ENCODE measurements at regions not wholly inside any gene's neighbourhood (a gene's known extent, or its start where the extent isn't known, plus 50 kb on each side); places are given as distances from the start of the nearest gene placed in this dataset.

DNA sequence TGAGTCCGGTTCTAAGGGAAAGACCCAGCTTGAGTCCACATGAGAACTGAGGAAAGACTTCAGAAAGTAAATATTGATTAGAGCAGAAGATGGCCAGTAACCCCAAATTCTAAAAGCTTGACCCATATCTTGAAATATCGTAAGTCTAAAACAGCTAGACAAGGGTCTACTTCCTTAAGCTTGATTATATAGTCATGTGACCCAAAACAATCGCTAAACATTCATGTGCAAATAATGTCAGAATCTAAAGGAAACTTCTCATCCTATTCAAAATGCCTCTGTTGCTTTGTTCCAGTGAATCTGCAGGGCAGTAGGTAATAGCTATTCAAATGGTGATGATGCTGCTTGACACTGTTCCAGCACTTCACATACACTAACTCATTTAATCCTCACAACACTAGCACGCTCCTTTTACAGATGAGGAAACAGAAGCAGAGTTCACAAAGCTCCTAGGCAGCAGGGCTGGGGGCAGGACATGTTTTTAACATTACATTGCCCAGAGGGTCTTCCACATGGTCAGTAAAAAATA, 52.6 kb downstream of the TCF20 start:
- DNase-seq: no peak

GRCh38 chr22:42217019-42217751, 53.3 kb downstream of the TCF20 start:
- no peak for DNase-seq

- DNase-seq: no peak
These were observed 55.6 kb downstream of the TCF20 start for GRCh38 chr22:42214633-42215415.

DNA sequence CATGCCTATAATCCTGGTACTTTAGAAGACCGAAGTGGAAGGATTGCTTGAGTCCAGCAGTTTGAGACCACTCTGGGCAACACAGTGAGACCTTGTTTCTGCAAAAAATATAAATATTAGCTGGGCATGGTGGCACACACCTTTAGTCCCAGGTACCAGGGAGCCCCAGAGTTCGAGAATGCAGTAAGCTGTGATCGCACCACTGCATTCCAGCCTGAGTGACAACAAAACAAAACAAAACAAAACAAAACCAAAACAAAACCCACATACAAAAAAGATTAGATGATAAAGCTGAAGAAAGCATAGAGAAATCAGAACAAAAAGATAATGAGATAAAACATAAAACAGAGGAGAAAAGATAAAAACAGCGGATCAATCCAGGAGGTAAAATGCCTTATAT, 62.1 kb downstream of the TCF20 start:
- DNase-seq: no peak

- DNase-seq: no peak
These were observed 62.5 kb downstream of the TCF20 start for GRCh38 chr22:42207918-42208317.

GRCh38 chr22:42203609-42204008, 66.8 kb downstream of the TCF20 start:
- no peak for DNase-seq

DNA sequence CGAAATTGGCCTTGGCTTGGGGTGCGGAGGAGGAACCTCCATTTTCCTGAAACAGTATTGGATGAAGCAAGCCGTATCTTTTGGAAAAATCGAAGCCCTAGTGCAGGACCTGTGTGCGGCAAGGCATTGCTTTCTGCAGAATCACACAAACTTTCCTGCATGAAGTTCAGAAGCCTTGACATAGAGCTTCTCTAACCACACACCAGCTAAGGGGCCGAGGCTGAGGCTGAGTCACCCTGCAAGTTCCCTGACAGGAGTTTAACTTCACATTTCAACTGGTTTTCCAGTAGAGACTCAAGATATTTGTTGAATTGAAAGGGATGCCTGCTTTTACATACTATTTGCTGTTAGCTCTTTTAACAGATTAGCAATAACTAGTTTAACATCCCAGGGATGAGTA, 67.8 kb downstream of the TCF20 start:
- peak; percentile 47 for DNase-seq

DNA sequence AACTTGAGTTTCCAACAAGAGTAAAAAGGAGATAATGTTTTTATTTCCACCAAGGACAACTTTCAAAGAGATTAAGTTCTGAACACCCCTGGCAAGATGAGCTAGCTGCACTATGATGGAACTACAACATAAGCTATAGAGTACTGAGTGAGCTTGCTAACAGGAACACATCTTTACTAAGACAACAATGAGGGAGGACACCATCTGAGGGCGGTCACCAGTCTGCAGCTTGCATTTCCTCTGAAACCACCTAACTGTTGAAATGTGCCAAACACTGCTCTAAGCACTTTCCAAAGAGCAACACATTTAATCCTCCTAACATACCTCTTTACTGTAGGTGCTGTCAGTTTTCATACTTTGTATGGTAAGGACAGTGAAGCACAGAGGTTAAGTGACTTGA, 68.4 kb downstream of the TCF20 start:
- peak; percentile 54 for DNase-seq

- DNase-seq: no peak
These were observed 68.4 kb upstream of the CYP2D6 start for GRCh38 chr22:42199025-42199424.

DNA sequence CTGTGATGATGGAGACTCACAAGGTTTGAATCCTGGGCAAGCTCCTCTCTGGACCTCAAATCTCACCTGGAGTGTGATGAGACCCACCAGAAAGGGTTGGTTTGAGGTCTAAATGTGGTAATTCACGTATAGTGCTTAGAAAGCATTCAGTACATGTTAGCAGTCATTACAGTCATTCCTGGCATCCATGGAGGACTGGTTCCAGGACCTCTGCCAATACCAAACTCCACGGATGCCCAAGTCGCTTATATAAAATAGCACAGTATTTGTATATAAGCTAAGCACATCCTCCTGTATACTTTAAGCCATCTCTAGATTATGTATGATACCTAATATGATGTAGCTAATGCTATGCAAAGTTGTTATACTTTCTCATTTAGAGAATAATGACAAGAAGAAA, 67.6 kb upstream of the CYP2D6 start:
- no peak for DNase-seq

- no peak for DNase-seq
These were observed 65.8 kb upstream of the CYP2D6 start for GRCh38 chr22:42196454-42196853.

DNA sequence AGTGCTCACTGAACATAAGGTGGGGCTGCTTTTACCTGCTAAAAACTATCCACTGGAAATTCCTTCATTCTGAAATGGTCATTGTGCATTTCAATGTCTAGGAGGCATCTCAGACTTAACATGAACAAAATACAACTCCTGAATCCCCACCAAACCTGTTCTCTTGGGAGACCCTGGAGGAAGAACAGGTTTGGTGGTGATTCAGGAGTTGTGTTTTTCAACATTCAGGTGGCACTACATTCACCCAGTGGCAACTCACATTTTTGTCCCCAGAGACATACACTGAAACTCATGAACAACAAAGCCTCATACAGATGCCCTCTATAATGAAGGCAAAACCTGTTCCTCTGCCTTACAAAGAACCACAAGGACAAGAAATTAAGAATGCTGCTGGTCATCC, 64.3 kb upstream of the CYP2D6 start:
- DNase-seq: no peak

DNA sequence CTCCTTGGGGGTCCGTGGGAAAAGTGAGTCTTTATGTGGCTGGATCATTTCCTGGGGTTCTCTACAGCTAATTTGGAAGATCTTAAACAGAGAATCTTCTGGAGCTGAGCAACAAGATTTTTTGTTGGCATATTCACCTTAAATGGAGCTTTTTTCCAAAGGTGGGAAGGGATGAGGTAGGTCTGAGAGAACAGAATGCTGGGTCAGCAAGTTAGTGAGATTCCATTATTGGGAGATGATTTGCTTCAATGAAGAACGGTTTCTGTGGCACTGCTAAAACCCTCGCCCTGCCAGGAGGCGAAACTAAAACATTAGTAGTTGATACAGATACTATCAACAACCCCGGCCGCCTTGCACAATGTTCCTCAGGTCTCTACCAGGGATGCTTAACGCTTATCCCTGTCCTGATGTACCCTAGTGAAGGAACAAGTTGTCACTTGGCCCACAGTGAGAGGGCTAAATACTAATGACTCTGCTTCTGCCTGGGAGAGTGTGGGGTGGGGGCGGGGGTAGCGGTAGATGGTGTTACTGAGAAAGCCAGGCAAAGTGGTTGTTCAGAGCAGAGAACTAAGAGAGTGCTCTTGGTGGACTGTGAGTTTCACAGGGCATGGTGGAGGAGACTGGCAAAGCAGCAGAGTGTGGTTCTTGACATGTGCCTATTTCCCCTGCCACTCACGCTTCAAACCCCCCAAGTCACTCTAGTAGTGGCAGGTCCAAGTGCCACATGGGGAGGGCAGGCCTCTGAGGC, 63.7 kb upstream of the CYP2D6 start:
- DNase-seq: no peak

DNA sequence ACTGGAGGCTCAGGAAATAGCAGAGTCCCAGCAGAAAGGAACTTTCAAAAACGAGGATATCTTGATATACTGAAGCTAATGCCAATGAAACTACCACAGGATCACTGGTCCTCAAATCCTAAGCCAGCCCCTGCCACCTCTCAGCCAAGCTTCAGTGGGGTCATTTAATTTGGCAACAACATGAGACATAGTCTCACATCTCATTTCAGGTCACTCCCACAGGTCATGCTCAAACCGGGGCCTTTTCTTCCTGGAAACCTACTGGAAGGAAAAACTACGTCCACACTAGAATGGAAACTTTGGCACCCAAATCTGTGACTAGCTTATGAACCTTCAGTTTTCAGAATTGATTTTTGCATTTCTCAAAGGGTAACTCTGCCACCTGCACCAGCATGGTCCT, 61.9 kb upstream of the CYP2D6 start:
- no peak for DNase-seq

- no peak for DNase-seq
These were observed 59.7 kb upstream of the CYP2D6 start for GRCh38 chr22:42190274-42190673.

- no peak for DNase-seq
These were observed 59.2 kb upstream of the CYP2D6 start for GRCh38 chr22:42189761-42190160.

- DNase-seq: no peak
These were observed 58.3 kb upstream of the CYP2D6 start for GRCh38 chr22:42188808-42189447.

DNA sequence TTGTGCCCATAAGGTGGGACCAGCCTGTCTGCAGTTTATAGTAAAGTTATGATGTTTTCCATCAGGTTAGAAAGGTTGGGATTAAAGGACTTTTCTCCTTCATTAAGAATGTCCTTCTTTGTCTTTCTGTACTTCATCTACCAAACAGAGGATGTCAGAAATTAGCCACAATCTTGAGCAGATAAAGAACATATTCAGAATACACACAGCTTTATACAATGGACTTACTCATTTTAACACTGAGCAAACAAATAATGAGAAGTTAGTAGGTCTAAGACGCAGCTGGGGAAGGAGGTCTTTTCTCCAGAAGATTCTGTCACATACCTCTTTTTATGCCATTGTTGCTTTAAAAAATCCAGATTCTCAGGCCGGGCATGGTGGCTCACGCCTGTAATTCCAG, 57.0 kb upstream of the CYP2D6 start:
- DNase-seq: no peak

DNA sequence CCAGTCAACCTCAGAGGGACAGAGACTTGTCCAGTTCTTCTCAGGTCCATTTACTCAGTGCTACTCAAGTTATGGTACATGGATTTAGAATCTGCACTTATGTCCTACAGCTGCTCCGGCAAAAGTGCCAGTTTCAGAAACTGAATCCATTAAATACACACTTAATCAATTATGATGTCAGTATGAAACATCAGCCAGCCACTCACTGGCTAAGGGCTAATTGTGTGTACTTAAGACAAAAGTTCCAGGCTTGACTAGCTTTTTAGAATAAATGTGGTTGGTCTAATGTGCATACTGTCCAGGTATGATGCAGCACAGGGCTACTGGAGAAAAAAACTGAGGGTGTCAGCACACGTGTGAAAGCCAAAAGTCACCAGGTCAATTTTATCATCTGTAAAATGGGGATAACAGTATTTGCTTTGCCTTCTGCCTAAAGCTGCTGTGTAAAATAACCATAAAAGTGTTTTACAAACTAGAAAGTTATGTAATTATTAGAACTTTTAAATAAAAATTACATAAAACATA, 55.4 kb upstream of the CYP2D6 start:
- DNase-seq: no peak

- DNase-seq: no peak
These were observed 54.2 kb upstream of the CYP2D6 start for GRCh38 chr22:42184852-42185251.

GRCh38 chr22:42183461-42184059, 53.0 kb upstream of the CYP2D6 start:
- peak; percentile 51 for DNase-seq

DNA sequence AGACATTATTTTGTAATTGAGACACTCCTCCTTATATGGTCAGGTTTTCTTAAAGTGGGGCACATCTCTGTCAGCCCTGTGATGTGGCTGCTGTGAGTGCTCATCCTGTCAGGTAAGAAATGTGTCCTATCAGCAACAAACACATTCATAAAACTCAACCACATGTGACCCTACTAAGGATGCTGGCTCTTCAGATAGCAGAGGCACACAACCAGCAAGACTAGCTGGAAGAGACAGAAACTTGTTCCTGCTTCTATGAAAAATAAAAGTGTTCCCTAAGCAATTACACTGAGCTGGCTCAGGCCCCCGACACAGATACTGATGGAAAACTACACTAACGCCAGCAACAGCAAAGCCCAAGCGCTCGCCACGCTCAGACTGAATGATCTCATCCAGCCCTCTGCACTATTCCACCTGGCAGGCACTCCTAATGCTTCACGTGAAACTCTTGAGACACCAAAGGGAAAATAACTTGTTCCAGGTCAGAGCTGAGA, 49.8 kb upstream of the CYP2D6 start:
- peak; percentile 74 for DNase-seq
